Activated CD8-positive, alpha-beta T cell treated with anti-CD3 and anti-CD28 coated beads for 36 hours (primary cell): ENCODE measurements at regions not wholly inside any gene's neighbourhood (a gene's known extent, or its start where the extent isn't known, plus 50 kb on each side); places are given as distances from the start of the nearest gene placed in this dataset.

Experiments
- ATAC-seq: fragments of 200-7000 bp; cut with Tn5 transposase; one replicate; pipeline ENCODE4 v1.10.0; 2021; ENCODE audit warnings: mild to moderate bottlenecking, moderate library complexity
- CTCF ChIA-PET: fragments of 350-600 bp; sonication (Branson Sonifier 250); formaldehyde crosslinking; loops from one replicate; lab custom pipeline; 2021; ENCODE audit warnings: antibody characterized with exemption; lab: Charles Lee
- POLR2A ChIA-PET: fragments of 350-600 bp; sonication (Branson Sonifier 250); formaldehyde crosslinking; loops from one replicate; lab custom pipeline; 2021; ENCODE audit warnings: antibody characterized with exemption; lab: Charles Lee
- DNase-seq: peaks from one replicate; pipeline ENCODE4 v3.0.0-alpha.2; 2020
- H3K27ac Mint-ChIP-seq: one replicate; pipeline ENCODE4 v1.8.0; 2021; ENCODE audit warnings: mild to moderate bottlenecking, mixed read lengths
- H3K27me3 Mint-ChIP-seq: one replicate; pipeline ENCODE4 v1.8.0; 2021; ENCODE audit warnings: mixed read lengths
- H3K36me3 Mint-ChIP-seq: one replicate; pipeline ENCODE4 v1.8.0; 2021; ENCODE audit warnings: low read depth, mixed read lengths
- H3K4me1 Mint-ChIP-seq: one replicate; pipeline ENCODE4 v1.8.0; 2021; ENCODE audit warnings: low read depth, mixed read lengths
- H3K4me3 Mint-ChIP-seq: one replicate; pipeline ENCODE4 v1.8.0; 2021; ENCODE audit warnings: mild to moderate bottlenecking, moderate library complexity, mixed read lengths
- H3K9me3 Mint-ChIP-seq: one replicate; pipeline ENCODE4 v1.8.0; 2021; ENCODE audit warnings: mixed read lengths
- intact Hi-C: fragments of 100-400 bp; cut with micrococcal nuclease; formaldehyde crosslinking; loops from one replicate; pipeline ENCODE4 v1.10.0; 2022
- TF ChIP-seq, protein P1 (sequence below): fragments of 200-600 bp; IDR thresholded peaks from one replicate; pipeline ENCODE4 v1.8.0; 2022; ENCODE audit warnings: antibody characterized with exemption, mild to moderate bottlenecking

GRCh38 chr2:145845923-145846322 is 1326.0 kb upstream of the ZEB2 start:
- ChIA-PET CTCF (no interaction called here), POLR2A (no interaction called here)
- Mint-ChIP-seq H3K27me3 (no peaks in the 10 kb centered on the region), H3K4me1 (no peaks in the 10 kb centered on the region), H3K4me3 (no peak overlapping the region), H3K9me3 (no peaks in the 10 kb centered on the region), H3K36me3 (no peaks in the 10 kb centered on the region), H3K27ac (no peak overlapping the region)
- TF ChIP-seq, protein P1, sequence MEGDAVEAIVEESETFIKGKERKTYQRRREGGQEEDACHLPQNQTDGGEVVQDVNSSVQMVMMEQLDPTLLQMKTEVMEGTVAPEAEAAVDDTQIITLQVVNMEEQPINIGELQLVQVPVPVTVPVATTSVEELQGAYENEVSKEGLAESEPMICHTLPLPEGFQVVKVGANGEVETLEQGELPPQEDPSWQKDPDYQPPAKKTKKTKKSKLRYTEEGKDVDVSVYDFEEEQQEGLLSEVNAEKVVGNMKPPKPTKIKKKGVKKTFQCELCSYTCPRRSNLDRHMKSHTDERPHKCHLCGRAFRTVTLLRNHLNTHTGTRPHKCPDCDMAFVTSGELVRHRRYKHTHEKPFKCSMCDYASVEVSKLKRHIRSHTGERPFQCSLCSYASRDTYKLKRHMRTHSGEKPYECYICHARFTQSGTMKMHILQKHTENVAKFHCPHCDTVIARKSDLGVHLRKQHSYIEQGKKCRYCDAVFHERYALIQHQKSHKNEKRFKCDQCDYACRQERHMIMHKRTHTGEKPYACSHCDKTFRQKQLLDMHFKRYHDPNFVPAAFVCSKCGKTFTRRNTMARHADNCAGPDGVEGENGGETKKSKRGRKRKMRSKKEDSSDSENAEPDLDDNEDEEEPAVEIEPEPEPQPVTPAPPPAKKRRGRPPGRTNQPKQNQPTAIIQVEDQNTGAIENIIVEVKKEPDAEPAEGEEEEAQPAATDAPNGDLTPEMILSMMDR, result no peak
- intact Hi-C loops, result no loop called here
- DNase-seq, result no peak
- ATAC-seq, result no peak

- Mint-ChIP-seq H3K4me3 (no peak overlapping the region), H3K36me3 (no peaks in the 10 kb centered on the region), H3K27ac (no peak overlapping the region), H3K9me3 (no peaks in the 10 kb centered on the region), H3K27me3 (no peaks in the 10 kb centered on the region), H3K4me1 (no peaks in the 10 kb centered on the region)
- intact Hi-C loops, result no loop called here
- ChIA-PET POLR2A (no interaction called here), CTCF (no interaction called here)
- TF ChIP-seq, protein P1, result no peak
- ATAC-seq (no peak), DNase-seq (no peak)
Observed at GRCh38 chr2:145845207-145845894, 1325.4 kb upstream of the ZEB2 start.

GRCh38 chr2:145841973-145842372 is 1322.1 kb upstream of the ZEB2 start:
- DNase-seq (no peak), ATAC-seq (no peak)
- Mint-ChIP-seq H3K27ac (no peak overlapping the region), H3K4me3 (no peak overlapping the region), H3K36me3 (no peaks in the 10 kb centered on the region), H3K9me3 (no peaks in the 10 kb centered on the region), H3K4me1 (no peaks in the 10 kb centered on the region), H3K27me3 (no peaks in the 10 kb centered on the region)
- intact Hi-C loops, result no loop called here
- ChIA-PET POLR2A (no interaction called here), CTCF (no interaction called here)
- TF ChIP-seq, protein P1, result no peak

DNA sequence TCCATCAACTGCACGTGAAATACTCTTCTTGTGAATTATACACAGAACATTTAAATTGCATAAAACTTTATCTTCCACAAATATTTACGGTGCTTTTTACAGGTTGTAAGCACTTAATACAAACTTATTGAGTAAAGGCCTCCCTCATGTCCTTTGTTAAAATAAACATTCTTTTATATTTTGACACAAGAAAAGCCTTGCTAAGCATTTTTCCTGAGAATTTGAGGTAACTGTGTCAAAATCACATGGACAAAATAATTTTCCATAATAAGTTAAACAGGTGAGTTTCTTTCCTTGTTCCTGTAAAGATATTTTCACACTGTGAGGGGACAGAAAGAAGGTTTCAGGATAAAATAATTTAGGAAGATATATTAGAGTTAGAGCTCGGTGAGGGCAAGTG is 1317.1 kb upstream of the ZEB2 start:
- no peaks in the 10 kb centered on the region for H3K9me3 Mint-ChIP-seq
- ATAC-seq, result no peak
- H3K27me3 Mint-ChIP-seq, result no peaks in the 10 kb centered on the region
- H3K36me3 Mint-ChIP-seq, result no peaks in the 10 kb centered on the region
- no peaks in the 10 kb centered on the region for H3K4me1 Mint-ChIP-seq
- TF ChIP-seq, protein P1, result no peak
- POLR2A ChIA-PET, result no interaction called here
- CTCF ChIA-PET, result no interaction called here
- intact Hi-C loops, result no loop called here
- no peak overlapping the region for H3K27ac Mint-ChIP-seq
- no peak for DNase-seq
- H3K4me3 Mint-ChIP-seq, result no peak overlapping the region

DNA sequence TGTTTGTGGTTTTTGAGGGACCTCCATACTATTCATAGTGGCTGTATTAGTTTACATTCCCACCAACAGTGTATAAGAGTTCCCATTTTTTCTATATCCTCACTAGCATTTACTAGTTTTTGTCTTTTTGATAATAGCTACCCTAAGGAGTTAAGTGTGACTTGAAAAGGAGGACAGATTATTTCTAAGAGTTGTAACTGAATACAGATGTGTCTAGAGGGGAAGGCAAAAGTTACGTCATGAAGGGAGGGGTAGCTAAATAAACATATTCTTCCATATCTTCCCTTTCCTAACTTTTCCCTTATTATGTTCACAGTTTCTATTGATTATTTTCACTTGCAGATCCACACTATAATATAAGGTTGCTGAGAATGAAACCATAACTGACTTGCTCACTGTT is 1315.7 kb upstream of the ZEB2 start:
- ChIA-PET CTCF (no interaction called here), POLR2A (no interaction called here)
- Mint-ChIP-seq H3K27ac (no peak overlapping the region), H3K4me1 (no peaks in the 10 kb centered on the region), H3K4me3 (no peak overlapping the region), H3K27me3 (no peaks in the 10 kb centered on the region), H3K36me3 (no peaks in the 10 kb centered on the region), H3K9me3 (no peaks in the 10 kb centered on the region)
- intact Hi-C loops, result no loop called here
- DNase-seq (no peak), ATAC-seq (no peak)
- TF ChIP-seq, protein P1, result no peak
